GM19372 (cell line): ENCODE measurements at regions not wholly inside any gene's neighbourhood (a gene's known extent, or its start where the extent isn't known, plus 50 kb on each side); places are given as distances from the start of the nearest gene placed in this dataset.
"Not testable (repeated sequence)": the region's sequence is repeated elsewhere in the genome, so short reads cannot be mapped to it uniquely, and the experiment has no call there.

ENCODE experiments used
- ATAC-seq: cut with Tn5 transposase; IDR thresholded peaks from one replicate; pipeline ENCODE4 v1.9.1; 2021; ENCODE audit warnings: mild to moderate bottlenecking, low read depth, moderate library complexity; ENCODE audit not compliant: unreplicated experiment

GRCh38 chr21:19468991-19469715 is 1065.6 kb upstream of the TMPRSS15 start:
- ATAC-seq, result no peak

GRCh38 chr21:19475525-19475924 is 1071.9 kb upstream of the TMPRSS15 start:
- ATAC-seq, result no peak

- ATAC-seq, result no peak
These were observed 1086.3 kb upstream of the TMPRSS15 start for GRCh38 chr21:19489930-19490329.

- ATAC-seq, result no peak
These were observed 1086.9 kb upstream of the TMPRSS15 start for GRCh38 chr21:19490481-19490880.

- ATAC-seq, result not testable (repeated sequence)
These were observed 1090.1 kb upstream of the TMPRSS15 start for GRCh38 chr21:19493437-19494241.

- no peak for ATAC-seq
These were observed 1097.5 kb upstream of the TMPRSS15 start for GRCh38 chr21:19501115-19501514.

- no peak for ATAC-seq
These were observed 1104.2 kb upstream of the TMPRSS15 start for GRCh38 chr21:19507682-19508260.

GRCh38 chr21:19508442-19508841 is 1104.9 kb upstream of the TMPRSS15 start:
- ATAC-seq, result no peak

- ATAC-seq, result no peak
These were observed 1105.3 kb upstream of the TMPRSS15 start for GRCh38 chr21:19508844-19509243.

- ATAC-seq, result no peak
These were observed 1106.5 kb upstream of the TMPRSS15 start for GRCh38 chr21:19510057-19510456.

- no peak for ATAC-seq
These were observed 1107.1 kb upstream of the TMPRSS15 start for GRCh38 chr21:19510653-19511052.

GRCh38 chr21:19522381-19522780 is 1118.8 kb upstream of the TMPRSS15 start:
- ATAC-seq, result no peak

- ATAC-seq, result no peak
These were observed 1119.5 kb upstream of the TMPRSS15 start for GRCh38 chr21:19523061-19523460.

- no peak for ATAC-seq
These were observed 1120.2 kb upstream of the TMPRSS15 start for GRCh38 chr21:19523746-19524145.

GRCh38 chr21:19529031-19529430 is 1125.4 kb upstream of the TMPRSS15 start:
- no peak for ATAC-seq

- ATAC-seq, result no peak
These were observed 1131.8 kb upstream of the TMPRSS15 start for GRCh38 chr21:19535356-19535755.

- ATAC-seq, result no peak
These were observed 1133.5 kb upstream of the TMPRSS15 start for GRCh38 chr21:19537116-19537515.

- ATAC-seq, result no peak
These were observed 1136.7 kb upstream of the TMPRSS15 start for GRCh38 chr21:19540287-19540686.

GRCh38 chr21:19541602-19542001 is 1138.0 kb upstream of the TMPRSS15 start:
- ATAC-seq, result no peak

GRCh38 chr21:19544493-19544892 is 1140.9 kb upstream of the TMPRSS15 start:
- ATAC-seq, result not testable (repeated sequence)
